ENCODE measurements at regions not wholly inside any gene's neighbourhood (a gene's known extent, or its start where the extent isn't known, plus 50 kb on each side); places are given as distances from the start of the nearest gene placed in this dataset.

GRCh38 chr1:195577748-195578147, 1030.5 kb downstream of the KCNT2 start:
- no peaks in the 10 kb centered on the region for H3K36me3 Mint-ChIP-seq
- peaks cover 0 to 7% (median 4%) of the 10 kb centered on the region in 3 donors for H3K9me3 Mint-ChIP-seq
- no peaks in the 10 kb centered on the region for H3K27me3 Mint-ChIP-seq
- H3K27ac Mint-ChIP-seq: no peak overlapping the region
- H3K4me1 Mint-ChIP-seq: no peaks in the 10 kb centered on the region
- H3K4me3 Mint-ChIP-seq: no peak overlapping the region

- H3K4me3 Mint-ChIP-seq: peak overlapping the region in 1 of 4 donors; percentile 7
- H3K4me1 Mint-ChIP-seq: no peaks in the 10 kb centered on the region
- peaks cover 0 to 7% (median 0%) of the 10 kb centered on the region in 3 donors for H3K9me3 Mint-ChIP-seq
These were observed 1031.6 kb downstream of the KCNT2 start for GRCh38 chr1:195576641-195577040.

DNA sequence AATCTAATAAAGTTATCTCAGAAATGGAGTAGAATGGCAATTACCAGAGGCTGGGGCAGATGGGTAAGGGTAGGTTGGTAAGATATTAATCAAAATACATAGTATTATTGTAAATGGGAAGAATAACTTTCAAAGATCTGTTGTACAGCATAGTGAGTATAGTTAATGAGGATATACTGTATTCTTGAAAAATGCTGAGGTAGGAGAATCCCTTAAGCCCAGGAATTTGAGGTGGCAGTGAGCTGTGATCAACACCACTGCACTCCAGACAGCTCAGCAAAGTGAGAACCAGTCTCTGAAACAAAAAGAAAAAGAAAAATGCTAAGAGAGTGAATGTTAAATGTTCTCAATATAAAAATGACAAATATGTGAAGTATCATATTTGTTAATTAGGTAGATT, 1033.7 kb downstream of the KCNT2 start:
- Mint-ChIP-seq H3K4me3 (no peak overlapping the region), H3K36me3 (no peaks in the 10 kb centered on the region), H3K27ac (no peak overlapping the region), H3K9me3 (peaks cover 0 to 12% (median 0%) of the 10 kb centered on the region in 3 donors), H3K4me1 (no peaks in the 10 kb centered on the region), H3K27me3 (no peaks in the 10 kb centered on the region)

More at GRCh38 chr1:195576641-195577040, 1031.6 kb downstream of the KCNT2 start:
- no peaks in the 10 kb centered on the region for H3K36me3 Mint-ChIP-seq
- H3K27ac Mint-ChIP-seq: no peak overlapping the region
- no peaks in the 10 kb centered on the region for H3K27me3 Mint-ChIP-seq

- no peaks in the 10 kb centered on the region for H3K36me3 Mint-ChIP-seq
- no peaks in the 10 kb centered on the region for H3K4me1 Mint-ChIP-seq
- no peak overlapping the region for H3K4me3 Mint-ChIP-seq
- peaks cover 0 to 10% (median 0%) of the 10 kb centered on the region in 3 donors for H3K9me3 Mint-ChIP-seq
- H3K27me3 Mint-ChIP-seq: no peaks in the 10 kb centered on the region
- no peak overlapping the region for H3K27ac Mint-ChIP-seq
These were observed 1038.3 kb downstream of the KCNT2 start for GRCh38 chr1:195569934-195570333.

DNA sequence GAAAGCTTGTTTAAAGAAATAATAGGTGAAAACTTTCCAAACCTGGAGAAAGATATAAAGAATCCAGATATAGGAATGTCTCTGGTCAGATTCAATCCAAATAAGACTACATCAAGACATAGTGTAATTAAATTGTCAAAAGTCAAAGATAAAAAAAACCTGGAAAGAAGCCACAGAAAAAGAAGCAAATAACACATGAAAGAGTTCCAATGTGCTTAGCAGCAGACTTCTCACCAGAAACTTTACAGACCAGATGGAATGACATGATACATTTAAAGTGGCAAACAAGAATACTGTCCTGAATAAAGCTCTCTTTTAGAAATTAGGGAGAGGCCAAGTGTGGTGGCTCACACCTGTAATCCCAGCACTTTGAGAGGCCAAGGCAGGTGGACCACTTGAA, 1039.9 kb downstream of the KCNT2 start:
- Mint-ChIP-seq H3K9me3 (peaks cover 0 to 8% (median 0%) of the 10 kb centered on the region in 3 donors), H3K4me3 (no peak overlapping the region), H3K27me3 (no peaks in the 10 kb centered on the region), H3K27ac (no peak overlapping the region), H3K36me3 (no peaks in the 10 kb centered on the region), H3K4me1 (no peaks in the 10 kb centered on the region)

DNA sequence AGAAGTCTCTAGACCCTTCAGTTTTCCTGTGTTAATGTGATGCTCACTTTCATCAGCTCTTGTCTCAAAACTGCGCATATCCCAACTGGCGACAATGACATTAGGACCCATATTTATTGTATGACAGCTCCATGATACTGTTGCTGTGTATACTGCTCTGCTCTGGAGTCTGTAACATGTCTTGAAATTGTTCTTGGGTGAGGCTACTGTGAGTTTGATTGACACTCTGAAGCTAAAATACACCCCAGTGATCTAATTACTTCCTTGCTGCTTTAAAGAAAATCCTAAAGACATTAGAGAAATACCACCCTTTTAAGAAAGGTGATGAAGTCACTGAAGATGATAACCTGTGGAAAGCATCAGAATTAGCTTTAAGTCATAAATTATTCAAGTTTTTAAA, 1046.2 kb downstream of the KCNT2 start:
- H3K4me3 Mint-ChIP-seq: no peak overlapping the region
- peaks cover 0 to 2% (median 0%) of the 10 kb centered on the region in 3 donors for H3K9me3 Mint-ChIP-seq
- no peak overlapping the region for H3K27ac Mint-ChIP-seq
- H3K36me3 Mint-ChIP-seq: no peaks in the 10 kb centered on the region
- H3K4me1 Mint-ChIP-seq: no peaks in the 10 kb centered on the region
- H3K27me3 Mint-ChIP-seq: no peaks in the 10 kb centered on the region

GRCh38 chr1:195550071-195550862, 1058.0 kb downstream of the KCNT2 start:
- Mint-ChIP-seq H3K9me3 (peaks cover 0 to 5% (median 0%) of the 10 kb centered on the region in 3 donors), H3K4me1 (no peaks in the 10 kb centered on the region), H3K27me3 (no peaks in the 10 kb centered on the region), H3K4me3 (no peak overlapping the region), H3K27ac (no peak overlapping the region), H3K36me3 (no peaks in the 10 kb centered on the region)

DNA sequence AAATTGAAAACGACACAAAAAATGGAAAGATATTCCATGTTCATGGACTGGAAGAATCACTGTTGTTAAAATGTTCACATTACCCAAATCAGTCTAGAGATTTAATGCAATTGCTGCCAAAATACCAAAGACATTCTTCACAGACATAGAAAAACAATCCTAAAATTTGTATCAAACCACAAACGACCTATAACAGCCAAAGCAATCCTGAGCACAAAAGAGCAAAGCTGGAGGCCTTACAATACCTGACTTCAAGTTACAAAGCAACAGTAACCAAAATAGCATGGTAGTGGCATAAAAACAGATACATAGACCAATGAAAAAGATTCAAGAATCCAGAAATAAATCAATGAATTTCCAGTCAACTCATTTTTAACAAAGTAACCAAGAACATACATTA, 1077.3 kb downstream of the KCNT2 start:
- H3K4me3 Mint-ChIP-seq: no peak overlapping the region
- peaks cover 0 to 12% (median 3%) of the 10 kb centered on the region in 3 donors for H3K9me3 Mint-ChIP-seq
- no peaks in the 10 kb centered on the region for H3K36me3 Mint-ChIP-seq
- no peak overlapping the region for H3K27ac Mint-ChIP-seq
- H3K4me1 Mint-ChIP-seq: no peaks in the 10 kb centered on the region
- H3K27me3 Mint-ChIP-seq: no peaks in the 10 kb centered on the region

DNA sequence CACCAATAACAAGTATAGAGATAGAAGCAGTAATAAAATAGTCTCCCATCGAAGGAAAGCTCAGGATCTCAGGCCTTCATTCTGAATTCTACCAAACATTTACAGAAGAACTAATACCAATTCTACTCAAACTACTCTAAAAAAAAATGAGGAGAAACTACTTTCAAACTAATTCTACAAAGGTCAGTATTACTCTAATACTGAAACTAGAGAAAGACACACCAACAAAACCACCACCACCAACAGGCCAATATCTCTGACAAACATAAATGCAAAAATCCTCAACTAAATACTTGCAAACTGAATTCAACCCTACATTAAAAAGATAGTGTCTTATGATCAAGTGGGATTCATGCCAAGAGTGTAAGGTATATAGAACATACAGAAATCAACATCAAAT, 1078.4 kb downstream of the KCNT2 start:
- H3K9me3 Mint-ChIP-seq: peaks cover 0 to 12% (median 3%) of the 10 kb centered on the region in 3 donors
- H3K27ac Mint-ChIP-seq: no peak overlapping the region
- no peaks in the 10 kb centered on the region for H3K36me3 Mint-ChIP-seq
- H3K27me3 Mint-ChIP-seq: no peaks in the 10 kb centered on the region
- no peaks in the 10 kb centered on the region for H3K4me1 Mint-ChIP-seq
- no peak overlapping the region for H3K4me3 Mint-ChIP-seq

GRCh38 chr1:195520757-195521156, 1087.5 kb downstream of the KCNT2 start:
- H3K4me1 Mint-ChIP-seq: no peaks in the 10 kb centered on the region
- no peaks in the 10 kb centered on the region for H3K36me3 Mint-ChIP-seq
- H3K27me3 Mint-ChIP-seq: no peaks in the 10 kb centered on the region
- H3K4me3 Mint-ChIP-seq: peak overlapping the region in 1 of 4 donors; percentile 10
- peaks cover 0 to 11% (median 4%) of the 10 kb centered on the region in 3 donors for H3K9me3 Mint-ChIP-seq
- no peak overlapping the region for H3K27ac Mint-ChIP-seq

DNA sequence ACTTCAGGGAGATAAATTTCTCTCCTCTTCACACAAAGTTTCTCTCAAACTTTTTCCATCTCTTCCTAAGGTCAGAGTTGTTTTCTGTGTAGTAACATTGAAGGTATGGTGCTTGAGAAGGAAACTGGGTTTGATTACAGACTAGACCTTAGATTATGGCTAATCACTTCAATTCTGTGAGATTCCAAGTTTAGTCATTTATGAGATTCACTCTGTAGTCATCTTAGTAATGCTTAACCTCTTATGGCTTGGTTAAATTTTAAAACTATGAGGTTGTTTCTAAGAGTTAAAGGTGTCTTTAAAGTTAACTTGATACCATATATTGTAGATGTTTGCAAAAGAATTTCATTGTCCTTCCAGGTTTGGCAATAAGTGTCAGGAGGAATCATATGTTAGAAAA, 1092.2 kb downstream of the KCNT2 start:
- no peaks in the 10 kb centered on the region for H3K4me1 Mint-ChIP-seq
- H3K36me3 Mint-ChIP-seq: no peaks in the 10 kb centered on the region
- H3K27ac Mint-ChIP-seq: no peak overlapping the region
- H3K27me3 Mint-ChIP-seq: no peaks in the 10 kb centered on the region
- H3K4me3 Mint-ChIP-seq: no peak overlapping the region
- H3K9me3 Mint-ChIP-seq: peaks cover 0 to 11% (median 0%) of the 10 kb centered on the region in 3 donors

- H3K36me3 Mint-ChIP-seq: no peaks in the 10 kb centered on the region
- no peak overlapping the region for H3K27ac Mint-ChIP-seq
- H3K4me3 Mint-ChIP-seq: no peak overlapping the region
- H3K4me1 Mint-ChIP-seq: no peaks in the 10 kb centered on the region
- peaks cover 0 to 19% (median 0%) of the 10 kb centered on the region in 3 donors for H3K9me3 Mint-ChIP-seq
- no peaks in the 10 kb centered on the region for H3K27me3 Mint-ChIP-seq
These were observed 1096.7 kb downstream of the KCNT2 start for GRCh38 chr1:195511501-195511900.

DNA sequence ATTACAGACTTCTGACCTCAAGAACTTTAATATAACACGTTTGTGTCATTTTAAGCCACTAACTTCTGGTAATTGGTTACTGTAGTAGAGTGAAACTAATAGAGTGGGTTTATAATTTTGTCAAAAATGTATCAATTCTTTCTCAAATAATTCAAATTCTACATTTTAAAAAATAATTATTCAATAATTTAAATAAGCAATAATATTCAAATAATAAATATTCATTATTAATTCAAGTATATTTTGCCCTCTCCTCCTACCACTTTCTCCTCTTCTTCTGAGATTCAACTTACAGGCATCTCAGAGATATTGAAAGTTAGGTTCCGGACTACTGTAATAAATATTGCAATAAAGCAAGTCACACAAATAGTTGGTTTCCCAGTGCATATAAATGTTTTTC, 1107.1 kb downstream of the KCNT2 start:
- Mint-ChIP-seq H3K4me1 (no peaks in the 10 kb centered on the region), H3K4me3 (no peak overlapping the region), H3K36me3 (no peaks in the 10 kb centered on the region), H3K27me3 (no peaks in the 10 kb centered on the region), H3K9me3 (peaks cover 3 to 9% (median 4%) of the 10 kb centered on the region in 3 donors), H3K27ac (no peak overlapping the region)

DNA sequence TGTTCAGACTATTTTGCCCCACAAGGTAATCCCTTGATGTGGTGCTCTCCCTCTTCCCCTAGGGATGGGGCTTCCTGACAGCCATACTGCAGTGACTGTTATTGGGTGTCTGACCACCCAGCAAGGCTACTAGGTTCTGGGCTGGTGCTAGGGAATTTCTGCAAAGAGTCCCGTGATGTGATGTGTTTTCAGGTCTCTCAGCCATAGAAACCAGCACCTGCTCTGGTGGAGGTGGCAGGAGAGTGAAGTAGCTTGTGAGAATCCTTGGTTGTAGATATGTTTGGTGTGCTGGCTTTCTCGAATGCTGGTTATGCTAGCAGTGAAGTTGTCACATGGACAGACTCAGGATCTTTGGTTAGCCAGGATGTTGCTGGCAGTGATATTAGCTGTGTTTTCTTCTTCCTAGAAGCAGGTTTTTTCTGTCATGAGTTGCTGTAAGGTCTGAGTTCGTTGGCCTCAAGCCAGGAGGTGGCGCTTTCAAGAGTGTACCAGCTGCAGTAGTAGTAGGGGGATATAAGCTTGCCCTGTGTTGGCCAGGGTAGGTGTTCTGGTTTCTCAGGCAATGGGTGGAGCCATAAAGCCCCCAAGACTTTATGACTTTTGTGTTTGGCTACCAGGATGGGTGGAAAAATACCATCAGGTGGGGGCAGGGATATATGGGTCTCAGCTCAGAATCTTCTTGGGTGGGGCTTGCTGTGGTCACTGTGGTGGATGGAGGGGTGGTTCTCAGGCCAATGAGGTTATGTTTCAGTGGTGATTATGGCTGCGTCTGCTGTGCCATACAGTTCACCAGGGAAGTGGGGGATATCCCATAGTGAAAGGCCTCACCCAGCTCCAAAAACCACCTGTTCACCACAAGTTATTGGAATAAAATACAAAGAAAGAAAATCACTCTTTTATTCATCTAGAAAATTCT, 1112.3 kb downstream of the KCNT2 start:
- H3K4me3 Mint-ChIP-seq: no peak overlapping the region
- H3K27me3 Mint-ChIP-seq: no peaks in the 10 kb centered on the region
- H3K36me3 Mint-ChIP-seq: no peaks in the 10 kb centered on the region
- H3K9me3 Mint-ChIP-seq: peaks cover 3 to 18% (median 4%) of the 10 kb centered on the region in 3 donors
- H3K27ac Mint-ChIP-seq: no peak overlapping the region
- H3K4me1 Mint-ChIP-seq: no peaks in the 10 kb centered on the region

DNA sequence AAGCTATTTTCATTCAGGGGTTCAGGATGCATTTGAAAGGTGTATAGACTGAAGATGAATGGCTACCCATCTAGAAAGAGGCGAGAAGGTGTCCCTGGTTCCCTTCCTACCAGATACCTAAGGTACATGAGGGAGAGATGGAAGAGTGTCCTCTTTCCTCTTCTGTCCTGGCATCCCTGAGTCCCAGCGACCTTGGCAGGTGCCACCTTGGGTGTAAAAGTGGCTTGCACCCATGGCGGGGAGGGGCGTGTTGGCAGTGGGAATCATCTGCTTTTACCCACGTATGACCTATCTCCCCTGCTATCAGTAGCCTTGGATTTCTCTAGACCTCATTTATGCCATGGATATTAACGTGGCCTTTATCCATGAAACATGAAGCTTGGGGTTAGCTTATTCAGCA, 1126.1 kb downstream of the KCNT2 start:
- Mint-ChIP-seq H3K27ac (no peak overlapping the region), H3K4me1 (no peaks in the 10 kb centered on the region), H3K4me3 (no peak overlapping the region), H3K36me3 (no peaks in the 10 kb centered on the region), H3K9me3 (peaks cover 0 to 9% (median 0%) of the 10 kb centered on the region in 3 donors), H3K27me3 (no peaks in the 10 kb centered on the region)
